Calu3 (cell line): ENCODE measurements at regions not wholly inside any gene's neighbourhood (a gene's known extent, or its start where the extent isn't known, plus 50 kb on each side); places are given as distances from the start of the nearest gene placed in this dataset.
A peak's percentile ranks its signal among the peaks of the same experiment; 100 is the strongest.

Experiments used
- BruUV-seq: library from RNA; stranded (reverse); fragments of 400-500 nt; replicated peaks from 2 replicates; lab custom pipeline; 2021; lab: Mats Ljungman, UMichigan
- CTCF ChIA-PET: fragments of 300-600 bp; sonication (Branson Sonifier 250); formaldehyde crosslinking; loops from one replicate; lab custom pipeline; 2022; ENCODE audit warnings: antibody characterized with exemption; lab: Charles Lee
- DNase-seq: peaks from one replicate; pipeline ENCODE4 v3.0.0; 2022
- H3K27ac Mint-ChIP-seq: one replicate; pipeline ENCODE4 v1.8.0; 2022; ENCODE audit warnings: mixed read lengths; ENCODE audit not compliant: unreplicated experiment
- H3K27me3 Mint-ChIP-seq: one replicate; pipeline ENCODE4 v1.8.0; 2022; ENCODE audit warnings: mixed read lengths; ENCODE audit not compliant: unreplicated experiment
- H3K36me3 Mint-ChIP-seq: one replicate; pipeline ENCODE4 v1.8.0; 2022; ENCODE audit warnings: mild to moderate bottlenecking, moderate library complexity, mixed read lengths; ENCODE audit not compliant: insufficient read depth, unreplicated experiment
- H3K4me1 Mint-ChIP-seq: one replicate; pipeline ENCODE4 v1.8.0; 2022; ENCODE audit warnings: mild to moderate bottlenecking, low read depth, mixed read lengths; ENCODE audit not compliant: unreplicated experiment
- H3K4me3 Mint-ChIP-seq: one replicate; pipeline ENCODE4 v1.8.0; 2022; ENCODE audit warnings: mild to moderate bottlenecking, low read depth, moderate library complexity, mixed read lengths; ENCODE audit not compliant: unreplicated experiment
- H3K9me3 Mint-ChIP-seq: one replicate; pipeline ENCODE4 v1.8.0; 2022; ENCODE audit warnings: low read depth, mixed read lengths; ENCODE audit not compliant: unreplicated experiment
- intact Hi-C: fragments of 100-400 bp; cut with micrococcal nuclease; formaldehyde crosslinking; loops from one replicate; pipeline ENCODE4 v1.10.0; 2022; ENCODE audit not compliant: unreplicated experiment
- TF ChIP-seq, protein P1 (sequence below): fragments of 200-600 bp; IDR thresholded peaks from one replicate; pipeline ENCODE4 v1.8.0; 2022; ENCODE audit warnings: antibody characterized with exemption; ENCODE audit not compliant: unreplicated experiment

DNA sequence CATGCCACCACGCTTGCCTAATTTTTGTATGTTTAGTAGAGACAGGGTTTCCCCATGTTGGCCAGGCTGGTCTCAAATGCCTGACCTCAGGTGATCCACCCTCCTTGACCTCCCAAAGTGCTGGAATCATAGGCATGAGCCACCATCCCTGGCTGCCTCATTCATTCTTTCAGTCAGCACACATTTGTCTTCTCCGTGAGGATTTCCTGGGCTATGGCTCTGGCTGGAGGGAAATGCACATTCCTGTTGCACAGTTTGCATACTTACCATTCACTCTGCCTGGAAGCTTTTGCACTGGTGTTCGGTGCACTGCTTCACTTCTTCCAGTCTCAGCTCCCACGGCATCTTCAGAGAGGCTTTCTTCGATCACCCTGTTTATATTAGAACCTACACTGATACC, 267.8 kb downstream of the STIM2 start:
- H3K36me3 Mint-ChIP-seq = no peaks in the 10 kb centered on the region
- H3K4me1 Mint-ChIP-seq = peaks cover 46% of the 10 kb centered on the region
- H3K9me3 Mint-ChIP-seq = peaks cover 2% of the 10 kb centered on the region
- no peak overlapping the region for H3K4me3 Mint-ChIP-seq
- no peaks in the 10 kb centered on the region for H3K27me3 Mint-ChIP-seq
- CTCF ChIA-PET = no interaction called here
- TF ChIP-seq, protein P1, sequence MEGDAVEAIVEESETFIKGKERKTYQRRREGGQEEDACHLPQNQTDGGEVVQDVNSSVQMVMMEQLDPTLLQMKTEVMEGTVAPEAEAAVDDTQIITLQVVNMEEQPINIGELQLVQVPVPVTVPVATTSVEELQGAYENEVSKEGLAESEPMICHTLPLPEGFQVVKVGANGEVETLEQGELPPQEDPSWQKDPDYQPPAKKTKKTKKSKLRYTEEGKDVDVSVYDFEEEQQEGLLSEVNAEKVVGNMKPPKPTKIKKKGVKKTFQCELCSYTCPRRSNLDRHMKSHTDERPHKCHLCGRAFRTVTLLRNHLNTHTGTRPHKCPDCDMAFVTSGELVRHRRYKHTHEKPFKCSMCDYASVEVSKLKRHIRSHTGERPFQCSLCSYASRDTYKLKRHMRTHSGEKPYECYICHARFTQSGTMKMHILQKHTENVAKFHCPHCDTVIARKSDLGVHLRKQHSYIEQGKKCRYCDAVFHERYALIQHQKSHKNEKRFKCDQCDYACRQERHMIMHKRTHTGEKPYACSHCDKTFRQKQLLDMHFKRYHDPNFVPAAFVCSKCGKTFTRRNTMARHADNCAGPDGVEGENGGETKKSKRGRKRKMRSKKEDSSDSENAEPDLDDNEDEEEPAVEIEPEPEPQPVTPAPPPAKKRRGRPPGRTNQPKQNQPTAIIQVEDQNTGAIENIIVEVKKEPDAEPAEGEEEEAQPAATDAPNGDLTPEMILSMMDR = no peak
- no peak for DNase-seq
- H3K27ac Mint-ChIP-seq = peak overlapping the region; percentile 24
- intact Hi-C loops = no loop called here
- no TSS peak for BruUV-seq

DNA sequence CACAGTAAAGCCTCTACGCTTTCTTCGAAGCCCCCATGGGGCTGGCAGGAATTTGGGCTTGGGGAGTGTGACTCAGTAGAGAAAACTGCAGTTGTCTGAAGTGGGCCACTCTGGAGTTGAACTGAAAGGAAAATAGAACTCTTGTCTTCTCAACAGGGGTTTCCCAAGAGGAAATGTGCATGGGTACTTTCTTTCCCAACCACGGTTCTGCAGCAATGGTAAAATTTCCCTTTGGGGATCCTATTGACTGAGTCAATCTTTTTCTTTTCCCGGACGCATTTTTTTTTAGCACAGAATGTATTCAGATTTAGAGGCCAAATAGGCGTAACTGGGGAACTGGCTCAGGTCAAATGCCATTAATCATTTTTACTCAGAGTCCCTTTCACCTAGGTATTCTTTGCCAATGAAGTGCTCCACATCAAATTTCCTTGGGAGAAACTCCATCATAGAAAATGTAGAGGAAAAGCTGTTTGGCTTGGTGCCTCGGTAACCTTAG, 269.3 kb downstream of the STIM2 start:
- DNase-seq = no peak
- Mint-ChIP-seq H3K4me1 (peaks cover 33% of the 10 kb centered on the region), H3K9me3 (peaks cover 2% of the 10 kb centered on the region), H3K27ac (no peak overlapping the region), H3K36me3 (no peaks in the 10 kb centered on the region), H3K27me3 (no peaks in the 10 kb centered on the region), H3K4me3 (no peak overlapping the region)
- CTCF ChIA-PET = no interaction called here
- BruUV-seq = no TSS peak
- TF ChIP-seq, protein P1 = no peak
- intact Hi-C loops = no loop called here

DNA sequence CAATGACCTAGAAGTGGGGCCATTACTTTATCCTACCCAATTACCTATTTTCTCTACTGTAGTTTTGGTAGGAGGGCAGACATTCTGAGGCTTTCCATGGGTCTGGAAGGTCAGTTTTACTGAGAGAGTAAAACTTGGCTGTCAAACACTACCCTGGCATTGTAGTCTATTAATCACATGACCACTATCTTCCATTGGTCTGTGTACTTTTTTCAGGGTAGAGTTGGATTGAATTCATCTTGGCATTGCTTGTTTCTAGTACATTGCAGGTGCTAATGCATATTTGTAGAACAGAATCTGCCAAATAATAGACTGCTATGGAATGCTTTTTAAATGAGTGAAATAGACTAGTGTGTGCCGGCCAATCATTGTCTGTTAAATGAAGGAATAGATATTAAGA, 271.9 kb downstream of the STIM2 start:
- H3K4me3 Mint-ChIP-seq = no peak overlapping the region

DNA sequence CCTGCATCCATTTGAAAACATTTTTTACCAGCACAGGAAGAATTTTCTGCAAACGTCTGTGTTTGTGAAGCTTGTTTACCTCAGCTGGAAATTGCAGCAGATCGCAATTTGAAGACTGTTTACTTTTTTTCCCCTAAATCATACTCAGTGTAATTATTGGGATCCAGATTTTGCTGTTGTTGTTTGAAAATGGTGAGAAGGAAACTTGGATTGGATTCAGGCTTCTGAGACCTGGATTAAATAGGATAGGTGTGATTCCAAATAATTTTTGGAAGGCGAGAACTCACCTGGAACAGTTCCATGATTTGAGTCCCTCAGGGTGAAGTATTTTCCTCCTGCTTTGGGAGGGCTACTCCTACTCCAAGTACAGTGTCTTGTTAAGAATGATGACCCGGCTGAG, 279.8 kb downstream of the STIM2 start:
- no peak overlapping the region for H3K4me3 Mint-ChIP-seq
- CTCF ChIA-PET = no interaction called here
- TF ChIP-seq, protein P1 = no peak
- H3K4me1 Mint-ChIP-seq = no peaks in the 10 kb centered on the region
- H3K9me3 Mint-ChIP-seq = no peaks in the 10 kb centered on the region
- BruUV-seq = no TSS peak
- no peaks in the 10 kb centered on the region for H3K36me3 Mint-ChIP-seq
- no peak overlapping the region for H3K27ac Mint-ChIP-seq
- intact Hi-C loops = no loop called here
- no peaks in the 10 kb centered on the region for H3K27me3 Mint-ChIP-seq
- DNase-seq = no peak

More for the DNA sequence above, 271.9 kb downstream of the STIM2 start:
- DNase-seq = no peak
- Mint-ChIP-seq H3K36me3 (no peaks in the 10 kb centered on the region), H3K4me1 (peaks cover 12% of the 10 kb centered on the region), H3K27me3 (no peaks in the 10 kb centered on the region), H3K27ac (no peak overlapping the region), H3K9me3 (no peaks in the 10 kb centered on the region)
- BruUV-seq = no TSS peak
- TF ChIP-seq, protein P1 = no peak
- intact Hi-C loops = no loop called here
- CTCF ChIA-PET = no interaction called here
